ENCODE measurements at regions not wholly inside any gene's neighbourhood (a gene's known extent, or its start where the extent isn't known, plus 50 kb on each side); places are given as distances from the start of the nearest gene placed in this dataset.
A peak's percentile ranks its signal among the peaks of the same experiment; 100 is the strongest.

DNA sequence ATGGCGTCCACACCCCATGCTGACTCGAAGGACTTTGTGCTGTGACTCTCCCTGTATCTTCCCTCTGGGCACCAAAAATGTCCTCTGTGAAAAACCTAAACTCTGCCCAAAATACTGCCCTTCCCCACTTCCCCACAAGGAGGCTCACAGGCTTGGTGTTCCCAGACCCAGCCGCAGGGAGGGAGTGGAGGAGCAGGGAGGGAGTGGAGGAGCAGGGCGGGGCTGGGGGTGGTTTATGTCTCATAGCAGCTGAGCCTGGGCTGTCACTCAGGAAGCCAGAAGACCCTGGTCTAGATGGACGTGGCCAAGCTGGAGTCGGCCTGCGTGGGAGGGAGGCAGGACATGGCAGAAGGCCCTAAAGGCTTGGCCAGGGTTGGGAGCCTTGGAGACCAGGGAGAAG, 461.7 kb downstream of the PTPRU start:
- TF ChIP-seq, protein P1, sequence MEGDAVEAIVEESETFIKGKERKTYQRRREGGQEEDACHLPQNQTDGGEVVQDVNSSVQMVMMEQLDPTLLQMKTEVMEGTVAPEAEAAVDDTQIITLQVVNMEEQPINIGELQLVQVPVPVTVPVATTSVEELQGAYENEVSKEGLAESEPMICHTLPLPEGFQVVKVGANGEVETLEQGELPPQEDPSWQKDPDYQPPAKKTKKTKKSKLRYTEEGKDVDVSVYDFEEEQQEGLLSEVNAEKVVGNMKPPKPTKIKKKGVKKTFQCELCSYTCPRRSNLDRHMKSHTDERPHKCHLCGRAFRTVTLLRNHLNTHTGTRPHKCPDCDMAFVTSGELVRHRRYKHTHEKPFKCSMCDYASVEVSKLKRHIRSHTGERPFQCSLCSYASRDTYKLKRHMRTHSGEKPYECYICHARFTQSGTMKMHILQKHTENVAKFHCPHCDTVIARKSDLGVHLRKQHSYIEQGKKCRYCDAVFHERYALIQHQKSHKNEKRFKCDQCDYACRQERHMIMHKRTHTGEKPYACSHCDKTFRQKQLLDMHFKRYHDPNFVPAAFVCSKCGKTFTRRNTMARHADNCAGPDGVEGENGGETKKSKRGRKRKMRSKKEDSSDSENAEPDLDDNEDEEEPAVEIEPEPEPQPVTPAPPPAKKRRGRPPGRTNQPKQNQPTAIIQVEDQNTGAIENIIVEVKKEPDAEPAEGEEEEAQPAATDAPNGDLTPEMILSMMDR (IDR thresholded peaks at IDR 0.05 in 8 of 11, conservative IDR thresholded peaks at IDR 0.05 in 3 of 11): peak in 3 of 11 experiments; percentile 13 to 43 (median 13)
- TF ChIP-seq POLR2A (IDR thresholded peaks at IDR 0.05) (no peak), POLR2AphosphoS5 (IDR thresholded peaks at IDR 0.05) (no peak)

Measured in spleen (tissue), 7 donors.